NCI-H128 (cell line): ENCODE measurements at regions not wholly inside any gene's neighbourhood (a gene's known extent, or its start where the extent isn't known, plus 50 kb on each side); places are given as distances from the start of the nearest gene placed in this dataset.
"Not testable (repeated sequence)": the region's sequence is repeated elsewhere in the genome, so short reads cannot be mapped to it uniquely, and the experiment has no call there.

Experiments
- DNase-seq: peaks from one replicate; lab custom pipeline; 2025; ENCODE audit not compliant: unreplicated experiment; lab: John Stamatoyannopoulos, UW

DNA sequence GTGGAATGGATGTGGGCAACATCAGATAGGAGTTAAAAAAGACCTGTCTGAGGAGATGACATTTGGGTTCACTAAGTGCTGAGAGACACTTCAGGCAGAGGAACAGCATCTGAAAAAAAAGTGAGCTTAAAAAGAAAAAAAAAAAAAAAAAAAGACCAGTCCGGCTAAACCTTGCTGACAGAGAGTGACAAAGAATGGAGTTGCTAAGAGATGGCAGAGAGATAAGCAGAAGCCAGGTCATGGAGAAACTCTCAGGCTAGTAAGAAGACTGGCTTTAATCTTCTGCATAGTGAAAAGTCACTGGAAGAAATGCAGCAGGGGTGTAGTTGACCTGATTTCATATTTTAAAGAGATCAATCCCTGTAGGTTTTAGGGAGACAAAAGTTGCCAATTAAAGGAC is 711.1 kb upstream of the SEMA3D start:
- DNase-seq = no peak

DNA sequence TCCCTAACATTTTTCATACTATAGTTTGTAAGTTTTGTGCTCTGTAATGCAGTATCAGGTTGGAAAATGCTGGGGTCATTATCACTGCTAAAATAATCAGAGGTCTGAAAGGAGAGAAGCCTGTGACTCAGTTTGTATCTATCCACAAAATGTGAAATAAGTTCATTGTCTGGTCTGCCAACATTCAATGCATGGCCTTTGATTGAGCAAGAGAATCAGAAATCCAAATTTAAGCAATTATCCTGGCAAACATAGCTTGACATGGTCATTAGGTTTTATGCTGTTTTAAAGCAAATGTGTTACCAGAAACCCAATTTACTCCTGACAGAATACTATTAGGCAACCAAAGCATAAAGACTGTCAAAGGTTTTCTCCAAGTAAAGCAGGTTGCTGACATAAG is 709.7 kb upstream of the SEMA3D start:
- no peak for DNase-seq

DNA sequence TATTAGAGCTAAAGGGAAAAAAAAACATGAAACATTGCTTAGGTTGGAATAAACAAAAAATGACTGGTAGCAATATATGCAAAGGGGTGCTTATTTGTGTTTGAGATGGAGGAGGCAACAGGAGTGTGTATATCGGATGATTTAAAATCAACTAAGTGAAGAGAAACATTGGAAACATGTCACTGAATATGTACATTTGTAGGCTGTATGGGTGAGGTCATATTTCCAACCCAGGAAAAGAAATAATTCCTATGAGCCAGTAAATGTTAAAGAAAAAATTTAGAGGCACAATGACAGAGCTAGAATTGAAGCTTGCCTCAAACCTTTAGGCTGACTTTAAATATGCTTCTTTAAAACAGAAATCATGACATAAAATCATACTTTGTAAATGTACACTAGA is 709.0 kb upstream of the SEMA3D start:
- no peak for DNase-seq

DNA sequence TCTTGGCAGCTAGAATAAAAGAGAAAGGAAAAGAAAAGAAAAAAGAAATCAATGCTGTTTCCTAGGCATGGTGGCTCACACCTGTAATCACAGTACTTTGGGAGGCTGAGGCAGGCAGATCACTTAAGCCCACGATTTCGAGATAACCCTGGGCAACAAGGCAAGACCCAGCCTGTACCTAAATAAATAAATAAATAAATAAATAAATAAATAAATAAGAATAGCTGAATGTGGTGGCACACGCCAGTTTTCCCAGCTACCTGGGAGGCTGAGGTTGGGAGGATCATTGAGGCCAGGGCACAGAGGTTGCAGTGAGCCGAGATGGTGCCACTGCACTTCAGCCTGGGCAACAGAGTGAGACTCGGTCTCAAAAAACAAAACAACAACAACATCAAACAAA is 705.0 kb upstream of the SEMA3D start:
- not testable (repeated sequence) for DNase-seq

DNA sequence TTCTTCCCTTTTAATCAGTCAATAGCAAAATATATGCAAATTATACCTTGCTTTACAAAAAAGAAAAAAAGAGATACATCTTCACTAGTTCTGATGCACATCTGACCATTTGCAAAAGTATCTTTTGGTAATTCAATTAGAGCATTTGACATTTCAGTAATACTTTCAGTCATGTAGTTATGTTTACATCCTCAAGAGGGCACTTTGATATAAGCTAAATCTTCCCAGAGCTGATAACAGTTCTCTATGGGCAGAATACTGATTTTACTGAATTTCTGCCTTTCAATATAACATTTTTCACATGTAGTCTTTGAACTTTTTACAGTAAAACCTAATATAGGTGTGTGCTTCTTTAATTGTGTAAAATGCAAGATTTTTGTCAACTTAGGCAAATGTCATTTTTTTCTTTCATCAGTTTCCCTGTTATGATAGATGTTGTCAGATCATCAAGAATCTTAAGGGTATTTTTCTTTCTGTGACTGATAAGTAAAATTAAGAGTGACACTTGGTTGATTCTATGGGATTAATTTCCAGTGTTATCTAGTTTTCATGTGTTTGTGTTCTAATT is 703.5 kb upstream of the SEMA3D start:
- DNase-seq = no peak

DNA sequence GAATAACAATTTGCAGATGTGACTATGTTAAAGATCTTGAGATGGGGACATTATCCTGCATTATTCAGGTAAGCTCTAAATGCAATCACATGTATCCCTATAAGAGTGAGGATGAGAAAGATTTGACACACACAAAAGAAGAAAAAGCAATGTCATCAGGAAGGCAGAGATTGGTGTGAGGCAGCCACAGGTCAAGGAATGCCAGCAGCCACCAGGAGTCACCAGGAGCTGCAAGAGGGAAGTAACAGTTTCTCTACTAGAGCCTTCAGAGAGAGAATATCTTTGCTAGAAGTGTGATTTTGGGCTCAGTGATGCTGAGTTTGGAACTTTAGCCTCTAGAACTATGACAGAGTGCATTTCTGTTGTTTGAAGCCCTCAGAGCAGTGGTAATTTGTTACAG is 700.3 kb upstream of the SEMA3D start:
- no peak for DNase-seq

DNA sequence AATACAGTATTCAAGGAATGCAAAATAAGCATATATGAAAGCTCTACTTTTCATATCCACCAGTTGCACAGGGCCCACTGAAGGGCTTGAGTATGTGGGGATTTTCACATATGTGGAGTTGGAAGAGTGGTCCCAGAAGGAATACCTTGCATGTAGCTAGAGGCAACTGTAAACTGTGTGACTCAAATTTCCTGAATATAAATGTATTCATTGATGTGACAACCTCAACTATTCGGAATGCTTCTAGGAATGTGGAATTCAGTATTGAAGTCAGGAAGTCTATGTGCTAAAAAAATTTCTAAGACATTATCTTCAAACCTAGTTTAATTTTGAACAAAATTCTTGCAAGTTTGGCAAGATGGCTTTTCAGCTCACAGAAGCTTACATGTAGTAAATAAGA is 695.5 kb upstream of the SEMA3D start:
- DNase-seq = no peak

DNA sequence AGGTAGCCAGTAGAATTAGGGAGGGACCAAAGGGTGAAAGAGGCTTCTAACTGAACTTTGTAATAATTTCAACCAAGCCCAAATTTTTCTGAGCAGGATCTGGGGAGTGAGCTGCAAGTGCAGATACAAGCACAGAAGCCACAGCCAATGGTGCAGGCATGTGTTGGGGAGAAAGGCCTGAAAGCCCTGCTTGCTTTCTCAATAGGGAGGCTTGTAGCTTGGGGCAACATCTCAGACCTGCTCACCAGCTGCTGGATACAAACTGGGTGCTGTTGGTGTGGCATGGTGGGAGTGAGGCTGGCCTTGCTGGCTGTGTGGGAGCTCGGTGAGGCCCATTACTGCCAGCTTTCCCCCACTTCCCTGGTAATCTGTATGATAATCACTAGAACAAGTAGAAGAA is 688.5 kb upstream of the SEMA3D start:
- DNase-seq = no peak

DNA sequence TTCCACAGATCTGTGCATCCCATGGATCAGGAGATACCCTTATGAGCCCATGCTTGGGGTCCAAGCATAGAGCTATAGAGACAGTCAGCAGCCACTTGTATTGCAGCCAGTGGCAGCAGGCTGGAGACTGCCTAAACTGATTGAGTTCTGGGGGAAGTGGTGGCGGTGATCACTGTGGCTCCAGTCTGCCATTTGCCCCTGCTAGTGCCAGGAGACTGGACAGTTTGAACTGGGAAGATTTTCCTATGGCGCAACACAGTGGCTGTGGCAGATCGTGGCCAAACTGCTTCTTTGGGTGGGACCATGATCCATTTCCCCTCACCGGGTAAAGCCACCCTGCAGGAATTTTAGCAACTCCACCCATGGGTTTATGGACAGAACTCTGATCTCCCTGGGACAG is 679.7 kb upstream of the SEMA3D start:
- DNase-seq = no peak

DNA sequence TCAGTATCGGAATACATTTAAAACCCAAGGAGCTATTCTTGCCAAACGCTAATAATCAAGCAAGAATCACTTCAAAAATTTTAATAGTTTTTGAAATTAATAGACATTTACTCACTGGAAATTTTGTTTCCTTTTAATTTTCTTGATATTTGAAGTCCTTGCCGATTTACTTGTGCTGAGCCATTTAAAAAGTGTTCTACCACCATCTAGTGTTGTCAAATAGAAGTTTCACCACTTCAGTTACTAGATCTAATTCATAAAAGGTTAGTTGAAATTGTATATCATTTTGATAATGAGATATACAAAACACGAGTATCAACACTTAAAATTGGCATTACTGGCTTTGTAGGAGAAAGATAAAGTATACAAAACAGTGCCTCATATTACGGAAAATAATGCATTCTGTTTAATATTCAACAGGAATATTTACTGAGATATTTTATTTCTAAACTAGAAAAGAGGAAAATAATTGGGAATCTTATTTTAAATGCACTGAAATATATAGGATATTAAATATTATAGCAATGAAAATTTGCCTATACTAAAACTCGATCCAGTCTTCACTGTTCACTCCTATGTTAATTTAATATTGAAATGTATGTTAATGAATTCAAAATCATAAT is 664.8 kb upstream of the SEMA3D start:
- DNase-seq = no peak

DNA sequence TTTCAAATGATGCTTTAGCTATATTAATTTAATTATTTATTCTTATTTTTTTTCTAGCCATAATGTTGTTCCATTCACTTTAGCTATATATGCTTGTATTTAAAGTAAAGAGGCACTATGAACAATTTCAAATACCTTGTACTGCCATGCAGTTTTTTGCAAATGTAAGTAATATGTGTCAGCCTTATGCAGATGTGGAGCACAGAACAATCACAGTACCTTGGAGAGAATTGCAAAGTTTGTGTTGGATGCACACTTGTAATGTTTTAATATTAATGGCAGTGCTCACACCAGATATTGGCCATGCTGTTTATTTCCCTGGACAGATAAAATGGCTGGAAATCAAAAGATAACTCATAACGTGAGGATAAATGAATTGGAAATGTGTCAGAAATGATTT is 663.5 kb upstream of the SEMA3D start:
- DNase-seq = no peak

DNA sequence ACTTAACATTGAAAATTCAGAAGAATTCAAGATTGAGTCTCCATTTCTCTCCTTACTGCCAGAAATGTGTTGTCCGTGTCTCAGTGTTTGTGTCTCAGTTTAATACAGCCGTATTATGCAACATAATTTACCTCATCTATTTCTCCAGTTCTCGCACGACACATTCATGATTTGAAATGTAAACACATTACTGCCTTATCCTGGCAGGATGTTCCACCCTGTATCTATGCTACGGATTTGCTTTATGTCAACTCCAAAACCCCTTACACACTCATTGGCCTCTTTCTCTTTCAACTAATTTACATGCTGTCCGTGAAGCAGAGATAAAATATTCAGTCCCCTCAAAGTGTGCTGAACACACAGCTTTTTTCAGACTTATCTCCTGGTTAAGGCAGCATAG is 653.7 kb upstream of the SEMA3D start:
- DNase-seq = no peak

DNA sequence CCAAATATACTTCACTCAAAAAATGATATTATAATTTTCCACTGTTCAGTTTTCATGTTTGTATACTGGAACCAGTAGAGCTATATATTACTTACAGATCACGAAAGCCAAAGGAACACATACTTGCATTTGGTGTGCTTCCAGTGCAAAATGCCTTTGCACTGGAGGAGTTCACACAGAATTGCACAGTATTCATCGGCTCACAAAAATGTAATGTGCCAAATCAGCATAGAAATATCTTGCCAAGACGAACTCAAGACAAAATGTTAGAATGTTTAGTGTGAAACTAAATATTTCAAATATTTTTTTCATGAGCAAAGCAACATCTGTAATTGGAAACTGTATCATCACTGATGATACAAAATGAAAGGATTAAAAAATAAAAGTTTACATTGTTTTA is 646.2 kb upstream of the SEMA3D start:
- DNase-seq = no peak

DNA sequence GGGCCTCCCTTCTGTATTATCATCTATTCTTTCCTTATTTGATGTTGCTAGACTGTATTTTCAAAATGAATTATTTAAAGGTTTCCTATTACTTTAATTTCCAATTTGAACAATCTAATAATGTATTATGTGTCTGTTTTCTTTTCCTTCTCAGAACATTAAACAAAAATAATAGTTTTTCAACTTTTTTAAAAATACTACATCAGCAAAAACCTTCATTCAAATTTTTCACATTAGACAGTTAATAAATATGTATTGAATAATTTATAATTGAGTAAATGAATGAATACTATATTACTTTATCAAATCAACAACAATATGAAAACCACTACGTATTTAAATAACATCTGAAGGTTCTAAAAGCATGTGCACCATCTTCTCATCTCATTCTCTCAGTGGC is 644.1 kb upstream of the SEMA3D start:
- DNase-seq = no peak

DNA sequence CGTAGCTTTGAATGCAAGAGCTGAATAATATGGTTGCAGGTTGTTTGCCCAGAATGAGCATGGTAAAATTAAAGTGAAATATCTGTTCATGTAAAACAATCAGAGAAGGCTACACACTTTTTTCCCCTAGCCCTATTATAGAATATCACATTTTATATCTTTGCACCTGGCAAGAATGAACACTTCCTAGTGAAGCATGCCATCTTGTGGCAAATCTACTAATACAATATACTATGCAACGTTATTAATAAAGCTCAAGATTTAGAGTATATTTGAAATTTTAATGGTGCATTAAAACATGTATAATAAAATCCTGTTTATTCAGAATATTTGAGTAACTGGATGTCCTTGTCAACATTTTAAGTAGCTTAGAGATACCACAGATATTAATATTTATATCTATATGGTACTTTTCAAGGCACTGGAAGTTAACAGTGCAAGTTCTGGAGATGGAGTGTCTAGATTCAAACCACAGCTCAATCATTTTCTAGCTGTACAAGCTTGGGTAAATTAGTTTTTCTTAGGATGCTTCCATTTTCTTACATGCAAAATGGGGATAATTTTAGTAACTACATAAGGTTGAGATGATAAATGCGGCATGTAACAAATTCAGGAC is 643.1 kb upstream of the SEMA3D start:
- DNase-seq = no peak

DNA sequence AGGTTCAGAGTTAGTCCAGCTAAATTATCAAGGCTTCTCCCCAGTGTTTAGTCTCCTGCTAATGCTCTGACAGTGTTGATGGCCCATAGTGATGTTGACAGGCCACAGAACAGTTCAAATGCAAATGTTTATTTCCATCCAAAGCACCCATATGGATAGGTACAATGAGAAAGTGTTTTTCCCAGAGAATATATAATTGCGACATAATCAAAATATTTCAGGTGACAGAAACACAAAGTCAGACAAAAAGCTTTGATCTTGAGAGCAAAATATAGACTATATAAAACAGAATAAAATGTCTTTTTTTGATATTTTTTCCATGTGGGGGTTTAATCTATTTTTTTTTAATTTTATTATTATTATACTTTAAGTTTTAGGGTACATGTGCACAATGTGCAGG is 642.3 kb upstream of the SEMA3D start:
- DNase-seq = no peak

DNA sequence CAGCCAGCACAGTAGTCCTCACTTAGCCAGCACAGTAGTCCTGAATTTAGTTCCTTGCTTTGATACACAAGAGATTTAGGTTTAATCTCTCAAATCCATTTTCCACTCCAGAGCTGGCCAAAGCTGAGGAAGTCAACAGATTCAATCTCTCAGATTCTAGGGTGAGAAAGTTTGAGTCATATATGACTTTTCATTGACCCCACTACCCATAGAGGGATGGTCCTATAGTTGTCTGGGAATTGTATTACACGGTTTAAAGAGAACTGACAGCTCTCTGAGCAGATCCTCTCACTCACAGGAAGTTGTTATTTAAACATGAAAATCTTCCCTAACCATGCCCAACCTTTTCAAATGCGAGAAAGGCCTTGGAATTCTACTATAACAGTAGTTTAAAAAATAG is 641.8 kb upstream of the SEMA3D start:
- DNase-seq = no peak

DNA sequence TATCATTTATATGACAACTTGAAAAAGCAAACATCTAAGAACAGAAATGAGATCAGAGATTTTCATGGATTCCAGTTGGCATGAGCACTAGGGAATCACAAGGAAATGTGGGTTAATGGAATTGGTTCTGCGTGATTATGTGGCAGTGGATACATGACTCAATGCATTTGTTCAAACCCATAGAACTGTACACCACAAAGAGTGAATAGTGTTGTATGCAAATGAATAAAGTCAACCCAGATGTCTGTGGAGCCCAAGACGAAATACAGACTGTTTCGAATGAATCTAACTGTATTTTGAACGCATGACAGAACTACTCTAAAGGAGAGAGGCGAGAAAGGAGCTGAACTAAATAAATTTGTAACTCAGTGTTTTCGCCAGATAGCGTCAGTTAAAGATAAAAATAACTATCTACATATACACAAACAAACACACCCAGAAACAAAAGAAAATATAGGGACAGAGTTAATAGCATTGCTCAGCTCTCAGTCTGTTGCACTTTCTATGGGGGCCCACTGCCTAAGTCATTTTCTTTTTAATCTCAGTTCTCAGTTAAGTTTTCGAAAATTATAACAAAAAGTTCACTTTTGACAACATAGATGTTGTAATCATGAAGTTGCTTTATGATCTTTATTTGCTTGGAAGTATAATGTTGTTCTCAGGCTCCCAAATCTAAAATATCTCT is 636.7 kb upstream of the SEMA3D start:
- DNase-seq = no peak

DNA sequence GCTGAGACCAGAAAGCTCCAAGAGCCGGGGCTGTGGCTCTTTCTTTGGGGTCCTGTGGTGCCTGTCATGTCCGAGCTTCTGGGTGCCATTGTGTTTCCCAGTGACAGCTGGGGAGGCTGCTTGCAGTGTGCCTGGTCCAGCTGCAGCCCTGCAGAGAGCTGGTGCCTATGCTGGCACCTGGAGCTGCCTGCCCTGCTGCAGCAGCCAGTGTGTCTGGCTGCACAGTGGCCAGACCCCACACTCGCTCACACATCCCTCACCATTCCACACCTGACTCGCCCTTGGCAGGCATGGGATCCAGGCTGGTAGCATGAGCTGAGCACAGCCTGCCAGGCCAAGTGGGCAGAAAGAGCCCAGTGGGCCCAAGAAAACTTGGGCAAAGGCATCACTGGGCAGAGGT is 635.1 kb upstream of the SEMA3D start:
- DNase-seq = no peak

DNA sequence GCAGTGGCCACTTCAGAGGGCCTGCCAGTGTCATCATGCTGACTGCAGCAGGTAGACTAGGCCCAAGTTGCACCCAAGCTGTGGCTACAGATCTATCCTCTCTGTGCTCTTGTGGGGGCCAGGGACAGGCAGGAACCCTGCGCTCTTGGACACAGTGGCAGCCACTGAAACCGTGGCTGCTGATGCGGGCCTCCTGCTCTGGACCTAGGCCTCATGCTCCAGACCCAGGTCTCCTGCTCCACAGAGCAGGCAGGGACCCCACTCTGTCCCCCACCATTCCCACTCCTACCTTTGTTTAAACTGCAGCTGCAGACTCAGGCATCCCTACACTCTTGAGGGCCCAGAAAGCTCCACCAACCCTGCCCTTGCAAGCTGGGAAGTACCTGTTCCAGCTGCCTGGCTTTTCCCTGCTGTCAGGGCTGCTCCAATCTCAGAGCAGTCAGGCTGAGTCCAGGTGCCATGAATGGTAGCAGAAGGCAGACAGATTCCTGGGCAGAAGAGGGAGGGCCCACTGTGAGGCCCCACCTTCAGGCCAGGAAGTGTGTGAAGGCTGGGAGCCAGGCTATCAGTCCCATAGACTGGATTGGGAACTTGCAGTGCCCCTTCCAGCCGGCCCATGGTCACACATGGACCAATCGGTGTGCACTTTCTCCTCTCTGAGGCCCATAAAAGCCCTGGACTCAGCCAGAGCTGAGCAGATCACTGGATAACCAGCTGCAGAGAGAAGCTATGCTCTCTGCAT is 634.0 kb upstream of the SEMA3D start:
- DNase-seq = no peak

DNA sequence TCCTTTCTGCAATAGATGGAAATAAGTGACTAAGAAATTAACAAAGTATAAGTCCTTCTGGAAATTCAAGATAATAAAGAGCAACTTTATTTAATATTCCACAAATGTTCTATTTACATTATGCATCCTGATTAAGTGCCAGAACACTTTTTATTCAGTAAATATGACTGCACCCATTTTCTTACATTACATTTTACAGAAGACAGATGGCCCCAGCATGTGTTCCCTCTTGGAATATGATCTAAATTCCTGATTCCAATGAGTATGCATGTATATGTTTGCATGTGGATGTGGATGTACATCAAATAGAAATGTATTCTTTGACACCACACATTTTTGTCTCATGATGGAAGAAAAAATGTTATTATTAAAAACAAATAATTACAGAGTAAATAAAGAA is 628.7 kb upstream of the SEMA3D start:
- DNase-seq = no peak

DNA sequence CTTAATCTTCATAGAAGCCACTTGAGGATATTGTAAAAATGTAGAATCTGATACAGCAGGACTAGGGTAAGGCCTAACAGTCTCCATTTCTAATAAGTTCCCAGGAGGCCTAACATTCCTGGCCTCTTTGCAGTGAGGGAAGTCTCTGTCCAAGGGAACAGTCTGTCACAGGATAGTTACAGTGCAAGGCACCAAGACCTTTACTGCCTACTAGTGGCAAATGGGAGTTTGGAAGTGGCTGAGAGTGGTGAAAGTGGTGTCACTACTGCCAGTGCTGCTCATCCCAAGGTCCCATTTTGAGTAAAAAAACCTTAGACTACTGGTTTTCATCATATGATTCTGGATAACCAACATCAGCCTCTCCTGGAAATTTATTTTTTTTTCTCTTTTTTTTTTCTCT is 619.5 kb upstream of the SEMA3D start:
- no peak for DNase-seq
